Ovary (tissue), 3 donors: ENCODE measurements at regions not wholly inside any gene's neighbourhood (a gene's known extent, or its start where the extent isn't known, plus 50 kb on each side); places are given as distances from the start of the nearest gene placed in this dataset.

Source experiments
- POLR2A ChIP-seq: fragments of 450-650 bp; IDR thresholded peaks from one replicate; pipeline ENCODE4 v1.6.1; 2017; ENCODE audit warnings: antibody characterized with exemption, mild to moderate bottlenecking, moderate library complexity
- TF ChIP-seq, protein P1 (sequence below), 3 donors: fragments of 450-650 bp in 2 of 3; fragments of 200-600 bp in 1 of 3; IDR thresholded peaks; one replicate each; pipeline versions ENCODE4 v1.5.1 to v1.8.0; 2016 to 2022; ENCODE audit warnings: antibody characterized with exemption in 3 of 3, mild to moderate bottlenecking in 1 of 3
- donor health status: DM: no; HTN: no; CAD: no.

DNA sequence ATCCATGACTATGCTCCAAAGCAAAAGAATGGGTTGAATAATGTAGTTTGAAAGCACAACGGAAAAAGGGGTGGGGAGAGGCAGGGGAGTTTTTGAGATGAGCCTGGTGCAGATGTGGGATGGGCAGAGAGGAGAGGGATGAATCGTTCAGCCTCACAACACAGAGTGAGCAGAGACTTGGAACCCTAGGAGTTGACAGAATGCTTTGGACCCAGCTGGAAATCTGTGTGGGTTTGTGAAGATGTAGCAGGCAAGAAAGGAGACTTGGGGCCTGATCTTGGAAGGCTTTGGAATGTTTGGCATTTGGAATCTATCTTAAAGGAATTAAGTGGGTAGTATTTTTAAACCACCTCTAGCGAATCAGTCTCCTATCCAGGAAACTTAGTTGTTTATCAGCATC is 66.0 kb upstream of the KCTD1 start:
- TF ChIP-seq POLR2A: no peak
- TF ChIP-seq, protein P1, sequence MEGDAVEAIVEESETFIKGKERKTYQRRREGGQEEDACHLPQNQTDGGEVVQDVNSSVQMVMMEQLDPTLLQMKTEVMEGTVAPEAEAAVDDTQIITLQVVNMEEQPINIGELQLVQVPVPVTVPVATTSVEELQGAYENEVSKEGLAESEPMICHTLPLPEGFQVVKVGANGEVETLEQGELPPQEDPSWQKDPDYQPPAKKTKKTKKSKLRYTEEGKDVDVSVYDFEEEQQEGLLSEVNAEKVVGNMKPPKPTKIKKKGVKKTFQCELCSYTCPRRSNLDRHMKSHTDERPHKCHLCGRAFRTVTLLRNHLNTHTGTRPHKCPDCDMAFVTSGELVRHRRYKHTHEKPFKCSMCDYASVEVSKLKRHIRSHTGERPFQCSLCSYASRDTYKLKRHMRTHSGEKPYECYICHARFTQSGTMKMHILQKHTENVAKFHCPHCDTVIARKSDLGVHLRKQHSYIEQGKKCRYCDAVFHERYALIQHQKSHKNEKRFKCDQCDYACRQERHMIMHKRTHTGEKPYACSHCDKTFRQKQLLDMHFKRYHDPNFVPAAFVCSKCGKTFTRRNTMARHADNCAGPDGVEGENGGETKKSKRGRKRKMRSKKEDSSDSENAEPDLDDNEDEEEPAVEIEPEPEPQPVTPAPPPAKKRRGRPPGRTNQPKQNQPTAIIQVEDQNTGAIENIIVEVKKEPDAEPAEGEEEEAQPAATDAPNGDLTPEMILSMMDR (IDR thresholded peaks at IDR 0.05): no peak
